CD4-positive, CD25-positive, alpha-beta regulatory T cell (primary cell): ENCODE measurements at regions not wholly inside any gene's neighbourhood (a gene's known extent, or its start where the extent isn't known, plus 50 kb on each side); places are given as distances from the start of the nearest gene placed in this dataset.
"Not testable (repeated sequence)": the region's sequence is repeated elsewhere in the genome, so short reads cannot be mapped to it uniquely, and the experiment has no call there.

Experiments
- ATAC-seq, 2 donors: fragments of 150-1000 bp; cut with Tn5 transposase; one replicate each; pipeline ENCODE4 v1.10.0; 2021; ENCODE audit warnings: low read depth in 2 of 2, moderate number of reproducible peaks in 2 of 2, moderate library complexity in 1 of 2
- DNase-seq, 3 donors: peaks; one replicate each; pipeline versions ENCODE4 v3.0.0 to v3.0.0-alpha.2; 2012 to 2022; ENCODE audit warnings: mixed read lengths in 1 of 3
- H3K27ac ChIP-seq: one replicate; pipeline ENCODE4 v1.7.0; 2013; ENCODE audit warnings: mild to moderate bottlenecking, low read length; ENCODE audit not compliant: insufficient read depth, poor library complexity, severe bottlenecking
- H3K27me3 ChIP-seq: one replicate; pipeline ENCODE4 v1.7.0; 2013; ENCODE audit warnings: low read length; ENCODE audit not compliant: control insufficient read depth, insufficient read depth
- H3K36me3 ChIP-seq: one replicate; pipeline ENCODE4 v1.7.0; 2013; ENCODE audit warnings: mild to moderate bottlenecking, low read length, moderate library complexity; ENCODE audit not compliant: control insufficient read depth, insufficient read depth
- H3K4me1 ChIP-seq: 2 replicates; pipeline ENCODE4 v1.7.0; 2013; ENCODE audit warnings: mild to moderate bottlenecking, low read length; ENCODE audit not compliant: insufficient read depth, control insufficient read depth, poor library complexity, severe bottlenecking
- H3K4me3 ChIP-seq: one replicate; pipeline ENCODE4 v1.7.0; 2013; ENCODE audit warnings: low read depth, mild to moderate bottlenecking, low read length, moderate library complexity
- H3K9me3 ChIP-seq, 2 experiments: 1 replicate in 1 of 2; 2 replicates in 1 of 2; pipeline ENCODE4 v1.7.0; 2013; ENCODE audit warnings: low read length in 2 of 2, mild to moderate bottlenecking in 1 of 2, moderate library complexity in 1 of 2; ENCODE audit not compliant: control insufficient read depth in 2 of 2
- H3K27ac Mint-ChIP-seq, 3 donors: one replicate each; pipeline ENCODE4 v1.8.0; 2020 to 2022; ENCODE audit warnings: mild to moderate bottlenecking in 3 of 3, mixed read lengths in 3 of 3, moderate library complexity in 2 of 3
- H3K27me3 Mint-ChIP-seq: one replicate; pipeline ENCODE4 v1.8.0; 2022; ENCODE audit warnings: mild to moderate bottlenecking, mixed read lengths
- H3K36me3 Mint-ChIP-seq: one replicate; pipeline ENCODE4 v1.8.0; 2020; ENCODE audit warnings: mixed read lengths
- H3K4me1 Mint-ChIP-seq, 4 donors: one replicate each; pipeline ENCODE4 v1.8.0; 2020 to 2022; ENCODE audit warnings: mixed read lengths in 4 of 4, mild to moderate bottlenecking in 1 of 4
- H3K4me3 Mint-ChIP-seq, 4 donors: one replicate each; pipeline ENCODE4 v1.8.0; 2020 to 2022; ENCODE audit warnings: mild to moderate bottlenecking in 4 of 4, mixed read lengths in 4 of 4, moderate library complexity in 3 of 4
- H3K9me3 Mint-ChIP-seq, 7 donors: one replicate each; pipeline ENCODE4 v1.8.0; 2020 to 2022; ENCODE audit warnings: mixed read lengths in 7 of 7, mild to moderate bottlenecking in 3 of 7, moderate library complexity in 2 of 7

GRCh38 chr2:111453816-111454215, 333.1 kb downstream of the BCL2L11 start:
- H3K9me3 Mint-ChIP-seq, ATAC-seq, H3K4me3 Mint-ChIP-seq, DNase-seq, H3K9me3 ChIP-seq, H3K4me1 ChIP-seq, H3K27ac ChIP-seq, H3K27ac Mint-ChIP-seq, H3K36me3 ChIP-seq, H3K27me3 Mint-ChIP-seq, H3K4me3 ChIP-seq, H3K27me3 ChIP-seq, H3K36me3 Mint-ChIP-seq: not testable (repeated sequence)
- peaks cover 0 to 15% (median 6%) of the 10 kb centered on the region in 4 donors for H3K4me1 Mint-ChIP-seq

- H3K4me3 ChIP-seq: not testable (repeated sequence)
- DNase-seq: peak; percentile 27 to 75 (median 74)
- ATAC-seq: peak; percentile 94 to 95
Measured at GRCh38 chr2:111454404-111454803, 333.7 kb downstream of the BCL2L11 start.

GRCh38 chr2:111455016-111456015, 334.6 kb downstream of the BCL2L11 start:
- Mint-ChIP-seq H3K4me3 (peak overlapping the region in 1 of 4 donors; percentile 44), H3K4me1 (peaks cover 0 to 15% (median 4%) of the 10 kb centered on the region in 4 donors), H3K27ac (peak overlapping the region; percentile 26 to 60 (median 48))
- not testable (repeated sequence) for ATAC-seq, H3K36me3 ChIP-seq, H3K9me3 Mint-ChIP-seq, H3K27ac ChIP-seq, H3K4me1 ChIP-seq, H3K4me3 ChIP-seq, H3K27me3 Mint-ChIP-seq, H3K9me3 ChIP-seq, DNase-seq, H3K27me3 ChIP-seq, H3K36me3 Mint-ChIP-seq

More at GRCh38 chr2:111454404-111454803, 333.7 kb downstream of the BCL2L11 start:
- not testable (repeated sequence) for H3K4me1 ChIP-seq, H3K36me3 ChIP-seq, H3K27ac Mint-ChIP-seq, H3K27ac ChIP-seq, H3K36me3 Mint-ChIP-seq, H3K9me3 ChIP-seq, H3K27me3 ChIP-seq, H3K27me3 Mint-ChIP-seq, H3K9me3 Mint-ChIP-seq
- peak overlapping the region in 1 of 4 donors; percentile 29 for H3K4me3 Mint-ChIP-seq
- H3K4me1 Mint-ChIP-seq: peaks cover 0 to 15% (median 6%) of the 10 kb centered on the region in 4 donors

DNA sequence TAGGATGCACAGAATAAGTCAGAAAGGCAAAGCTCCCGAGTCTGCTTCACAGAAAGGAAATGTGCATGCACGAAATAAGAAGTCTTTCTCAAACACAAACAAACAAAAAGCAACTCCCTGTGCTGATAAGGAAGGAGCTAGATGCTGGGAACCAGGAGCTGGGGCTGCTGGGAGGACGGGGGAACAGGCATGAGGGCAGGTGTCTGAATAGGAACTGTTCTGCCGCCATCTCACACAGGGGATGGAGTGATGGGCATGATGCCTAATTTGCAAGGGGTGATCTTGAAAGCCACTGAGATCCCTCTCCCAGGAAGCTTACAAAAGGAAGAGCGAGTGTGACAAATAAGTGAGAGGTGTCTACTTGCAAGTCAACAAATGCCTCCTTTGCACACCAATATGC, 336.5 kb downstream of the BCL2L11 start:
- not testable (repeated sequence) for H3K36me3 ChIP-seq, H3K27me3 ChIP-seq, H3K27me3 Mint-ChIP-seq, H3K4me1 ChIP-seq, DNase-seq, H3K9me3 Mint-ChIP-seq, ATAC-seq, H3K4me3 ChIP-seq, H3K27ac Mint-ChIP-seq, H3K9me3 ChIP-seq, H3K27ac ChIP-seq, H3K36me3 Mint-ChIP-seq, H3K4me3 Mint-ChIP-seq
- peaks cover 0 to 15% (median 6%) of the 10 kb centered on the region in 4 donors for H3K4me1 Mint-ChIP-seq

GRCh38 chr2:111460901-111461300, 340.2 kb downstream of the BCL2L11 start:
- H3K4me3 Mint-ChIP-seq, H3K27me3 ChIP-seq, H3K9me3 Mint-ChIP-seq, H3K27me3 Mint-ChIP-seq, H3K27ac Mint-ChIP-seq, H3K4me1 ChIP-seq, ATAC-seq, H3K27ac ChIP-seq, DNase-seq, H3K36me3 Mint-ChIP-seq, H3K9me3 ChIP-seq, H3K36me3 ChIP-seq, H3K4me3 ChIP-seq: not testable (repeated sequence)
- H3K4me1 Mint-ChIP-seq: peaks cover 0 to 11% (median 7%) of the 10 kb centered on the region in 4 donors

DNA sequence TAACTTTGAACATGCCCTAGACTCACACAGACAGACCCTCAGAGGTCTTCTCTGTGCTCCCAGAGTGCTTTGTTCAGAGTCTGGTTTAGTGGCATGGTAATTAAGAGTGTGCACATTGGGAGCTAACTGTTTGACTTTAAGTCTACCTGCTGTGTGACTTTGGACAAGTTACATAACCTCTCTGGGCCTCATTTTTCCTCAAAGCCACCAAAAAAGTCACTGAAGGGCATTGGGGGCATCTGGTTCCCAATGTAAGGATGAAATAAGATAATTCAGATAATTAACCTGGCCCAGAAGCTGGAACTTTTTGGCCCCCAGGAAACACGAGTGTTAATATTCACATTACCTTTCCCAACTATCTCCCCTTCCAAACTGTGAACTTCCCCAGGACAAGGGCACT, 341.1 kb downstream of the BCL2L11 start:
- H3K4me1 ChIP-seq, ATAC-seq, H3K4me3 ChIP-seq, H3K9me3 Mint-ChIP-seq, H3K27ac Mint-ChIP-seq, H3K27me3 Mint-ChIP-seq, H3K9me3 ChIP-seq, H3K27me3 ChIP-seq, H3K36me3 ChIP-seq, DNase-seq, H3K36me3 Mint-ChIP-seq: not testable (repeated sequence)
- H3K4me1 Mint-ChIP-seq: peaks cover 0 to 13% (median 7%) of the 10 kb centered on the region in 4 donors
- peak overlapping the region in 1 of 4 donors; percentile 32 for H3K4me3 Mint-ChIP-seq
- H3K27ac ChIP-seq: peak overlapping the region; percentile 23

- not testable (repeated sequence) for H3K4me1 ChIP-seq
- H3K4me3 Mint-ChIP-seq: peak overlapping the region in 3 of 4 donors; percentile 47 to 61 (median 48)
Measured at GRCh38 chr2:111462572-111462971, 341.9 kb downstream of the BCL2L11 start.

More at GRCh38 chr2:111462572-111462971, 341.9 kb downstream of the BCL2L11 start:
- H3K9me3 ChIP-seq, H3K27me3 ChIP-seq, H3K27me3 Mint-ChIP-seq, H3K27ac ChIP-seq, H3K36me3 Mint-ChIP-seq, ATAC-seq, H3K9me3 Mint-ChIP-seq, DNase-seq, H3K36me3 ChIP-seq: not testable (repeated sequence)
- Mint-ChIP-seq H3K4me1 (peaks cover 0 to 13% (median 7%) of the 10 kb centered on the region in 4 donors), H3K27ac (peak overlapping the region in 1 of 3 donors; percentile 78)
- H3K4me3 ChIP-seq: peak overlapping the region; percentile 32
